ENCODE measurements at regions not wholly inside any gene's neighbourhood (a gene's known extent, or its start where the extent isn't known, plus 50 kb on each side); places are given as distances from the start of the nearest gene placed in this dataset.

DNA sequence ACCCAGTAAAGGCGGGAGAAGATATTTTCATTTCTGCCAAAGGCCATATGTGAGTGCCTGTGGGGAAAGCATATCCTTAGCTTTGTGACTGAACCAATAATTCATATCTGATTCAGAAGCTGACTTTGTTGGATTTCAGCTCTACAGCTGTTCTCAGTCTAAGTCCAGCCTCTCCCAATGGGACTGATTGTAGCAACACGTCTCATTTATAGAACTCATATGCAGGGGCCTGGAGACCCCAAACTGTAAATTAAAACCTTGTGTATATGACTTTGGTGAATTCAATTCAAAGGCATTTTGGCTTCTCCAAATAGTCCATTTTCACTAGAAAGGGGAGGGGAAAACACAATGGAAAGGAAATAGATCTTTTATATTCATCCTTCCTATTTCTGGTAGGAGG is 250.4 kb upstream of the SORL1-AS1 start:
- TF ChIP-seq, protein P1, sequence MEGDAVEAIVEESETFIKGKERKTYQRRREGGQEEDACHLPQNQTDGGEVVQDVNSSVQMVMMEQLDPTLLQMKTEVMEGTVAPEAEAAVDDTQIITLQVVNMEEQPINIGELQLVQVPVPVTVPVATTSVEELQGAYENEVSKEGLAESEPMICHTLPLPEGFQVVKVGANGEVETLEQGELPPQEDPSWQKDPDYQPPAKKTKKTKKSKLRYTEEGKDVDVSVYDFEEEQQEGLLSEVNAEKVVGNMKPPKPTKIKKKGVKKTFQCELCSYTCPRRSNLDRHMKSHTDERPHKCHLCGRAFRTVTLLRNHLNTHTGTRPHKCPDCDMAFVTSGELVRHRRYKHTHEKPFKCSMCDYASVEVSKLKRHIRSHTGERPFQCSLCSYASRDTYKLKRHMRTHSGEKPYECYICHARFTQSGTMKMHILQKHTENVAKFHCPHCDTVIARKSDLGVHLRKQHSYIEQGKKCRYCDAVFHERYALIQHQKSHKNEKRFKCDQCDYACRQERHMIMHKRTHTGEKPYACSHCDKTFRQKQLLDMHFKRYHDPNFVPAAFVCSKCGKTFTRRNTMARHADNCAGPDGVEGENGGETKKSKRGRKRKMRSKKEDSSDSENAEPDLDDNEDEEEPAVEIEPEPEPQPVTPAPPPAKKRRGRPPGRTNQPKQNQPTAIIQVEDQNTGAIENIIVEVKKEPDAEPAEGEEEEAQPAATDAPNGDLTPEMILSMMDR (IDR thresholded peaks at IDR 0.05) = no peak
- no peak for TF ChIP-seq ZFX (IDR thresholded peaks at IDR 0.05; ENCODE audit: borderline replicate concordance)

Measured in 22Rv1 (cell line).